K562 (cell line): ENCODE measurements at regions not wholly inside any gene's neighbourhood (a gene's known extent, or its start where the extent isn't known, plus 50 kb on each side); places are given as distances from the start of the nearest gene placed in this dataset.

Experiments
- ATAC-seq: fragments of 200-7000 bp; cut with Tn5 transposase; 3 replicates; pipeline ENCODE4 v1.9.1; 2020; ENCODE audit warnings: moderate library complexity
- BruUV-seq: library from RNA; stranded (reverse); fragments of 400-500 nt; replicated peaks from 2 replicates; lab custom pipeline; 2021; lab: Mats Ljungman, UMichigan
- CTCF ChIA-PET: fragments of 300-600 bp; formaldehyde crosslinking; extraction: SDS; loops from one replicate; lab custom pipeline; 2021; ENCODE audit warnings: low intra/inter-chr PET ratio; lab: Yijun Ruan, JAX
- POLR2A ChIA-PET: fragments of 300-600, 350-650 bp; sonication (Branson Sonifier 250); formaldehyde crosslinking; extraction: SDS; loops from one replicate; lab custom pipeline; 2021; ENCODE audit warnings: antibody characterized with exemption, inconsistent platforms; lab: Yijun Ruan, JAX
- DNase-seq, 4 experiments: peaks; one replicate each; pipeline versions ENCODE4 v3.0.0 to v3.0.0-alpha.2; 2011 to 2018; ENCODE audit warnings: low spot score in 3 of 4, mixed read lengths in 3 of 4; ENCODE audit errors: extremely low read depth in 1 of 4
- FAIRE-seq: peaks from 2 replicates; lab custom pipeline; 2011; peaks lifted over from hg19 to GRCh38; lab: Jason Lieb, UNC
- H2AFZ ChIP-seq: 2 replicates; pipeline ENCODE4 v1.6.0; 2011; ENCODE audit warnings: low read depth, low read length, control low read depth, inconsistent platforms
- H3K27ac ChIP-seq: fragments of 200-600 bp; 3 replicates; pipeline ENCODE4 v1.8.0; 2011; ENCODE audit warnings: low read depth, mild to moderate bottlenecking, control low read depth, inconsistent platforms, low read length, moderate library complexity, mixed read lengths; ENCODE audit errors: extremely low read depth
- H3K27me3 ChIP-seq, 2 experiments: fragments of 300-600 bp in 1 of 2; 2 replicates in 1 of 2; 3 replicates in 1 of 2; pipeline versions ENCODE4 v1.6.0 to v1.8.0; 2011; ENCODE audit warnings: inconsistent platforms in 2 of 2, low read length in 2 of 2, mild to moderate bottlenecking in 1 of 2, mixed read lengths in 1 of 2, moderate library complexity in 1 of 2; ENCODE audit not compliant: control insufficient read depth in 2 of 2, insufficient read depth in 2 of 2
- H3K36me3 ChIP-seq: fragments of 300-600 bp; 3 replicates; pipeline ENCODE4 v1.8.0; 2011; ENCODE audit warnings: mild to moderate bottlenecking, low read length, inconsistent platforms; ENCODE audit not compliant: control insufficient read depth, insufficient read depth
- H3K4me1 ChIP-seq, 2 experiments: fragments of 200-600 bp in 1 of 2; replicated peaks in 1 of 2; 2 replicates in 1 of 2; 3 replicates in 1 of 2; pipeline versions ENCODE4 v1.5.1 to v1.8.0; 2011; ENCODE audit warnings: inconsistent platforms in 2 of 2, low read length in 2 of 2, mild to moderate bottlenecking in 1 of 2, mixed read lengths in 1 of 2, moderate library complexity in 1 of 2; ENCODE audit not compliant: control insufficient read depth in 2 of 2, insufficient read depth in 2 of 2
- H3K4me2 ChIP-seq: 2 replicates; pipeline ENCODE4 v1.6.1; 2011; ENCODE audit warnings: low read length, control low read depth, inconsistent platforms, mixed read lengths; ENCODE audit not compliant: insufficient read depth
- H3K4me3 ChIP-seq: fragments of 200-600 bp; sonication (generic), shearing (Covaris generic); 2 replicates; pipeline ENCODE4 v1.5.1; 2016; ENCODE audit warnings: control low read depth, inconsistent platforms
- H3K79me2 ChIP-seq: fragments of 200-600 bp; 3 replicates; pipeline ENCODE4 v1.8.0; 2011; ENCODE audit warnings: low read length, inconsistent platforms; ENCODE audit not compliant: control insufficient read depth, insufficient read depth
- H3K9ac ChIP-seq, 2 experiments: 2 replicates each; pipeline versions ENCODE4 v1.6.0 to v1.6.1; 2011; ENCODE audit warnings: low read depth in 2 of 2, low read length in 2 of 2, control low read depth in 1 of 2, inconsistent platforms in 1 of 2, mild to moderate bottlenecking in 1 of 2, mixed read lengths in 1 of 2; ENCODE audit not compliant: insufficient read depth in 1 of 2
- H3K9me1 ChIP-seq: one replicate; pipeline ENCODE4 v1.6.0; 2011; ENCODE audit warnings: inconsistent platforms, mild to moderate bottlenecking, low read length, moderate library complexity; ENCODE audit not compliant: control insufficient read depth, insufficient read depth
- H3K9me3 ChIP-seq: replicated peaks from 2 replicates; pipeline ENCODE4 v1.5.1; 2011; ENCODE audit warnings: low read depth, low read length, inconsistent platforms; ENCODE audit not compliant: control insufficient read depth, insufficient read depth
- H4K20me1 ChIP-seq: replicated peaks from 2 replicates; pipeline ENCODE4 v1.6.1; 2011; ENCODE audit warnings: low read length, inconsistent platforms, mixed read lengths; ENCODE audit not compliant: control insufficient read depth, insufficient read depth
- BACH1 ChIP-seq: fragments of 200-800 bp; sonication (Bioruptor generic); IDR thresholded peaks from 2 replicates; pipeline ENCODE4 v1.6.1; 2016; ENCODE audit warnings: missing genetic modification characterization, missing compliant biosample characterization
- CBX8 ChIP-seq: fragments of 200-600 bp; sonication (generic); IDR thresholded peaks from 2 replicates; pipeline ENCODE4 v1.6.1; 2012; ENCODE audit warnings: borderline replicate concordance, mixed run types, low read depth, mild to moderate bottlenecking, moderate library complexity, mixed read lengths, low read length, control low read depth, inconsistent platforms; ENCODE audit not compliant: poor library complexity, severe bottlenecking; ENCODE audit errors: extremely low read depth
- CEBPG ChIP-seq, 3 experiments: fragments of 200-800 bp in 1 of 3; sonication (Bioruptor generic) in 1 of 3; sonication (generic) in 1 of 3; formaldehyde crosslinking in 1 of 3; IDR thresholded peaks in 2 of 3; conservative IDR thresholded peaks in 1 of 3; 2 replicates each; pipeline versions ENCODE4 v1.6.1 to v1.8.0; 2016 to 2022; ENCODE audit warnings: missing compliant biosample characterization in 2 of 3, missing genetic modification characterization in 2 of 3, mild to moderate bottlenecking in 1 of 3, missing genetic modification reagents in 1 of 3
- EZH2 ChIP-seq: IDR thresholded peaks from 2 replicates; pipeline ENCODE4 v1.6.1; 2012; ENCODE audit warnings: low read depth, mild to moderate bottlenecking, inconsistent platforms, low read length, borderline replicate concordance
- FOXJ3 ChIP-seq: sonication (generic); formaldehyde crosslinking; IDR thresholded peaks from 2 replicates; pipeline ENCODE4 v1.4.0; 2020; ENCODE audit warnings: mild to moderate bottlenecking, missing genetic modification reagents
- MAFK ChIP-seq: IDR thresholded peaks from 2 replicates; pipeline ENCODE4 v1.6.1; 2011; ENCODE audit warnings: low read length, improper control_type of control experiment
- MTF1 ChIP-seq: fragments of 250-450 bp; sonication (Bioruptor Pico); IDR thresholded peaks from 2 replicates; pipeline ENCODE4 v1.9.0; 2021; ENCODE audit warnings: moderate library complexity, mild to moderate bottlenecking, inconsistent platforms, borderline replicate concordance
- NFE2 ChIP-seq: IDR thresholded peaks from 2 replicates; pipeline ENCODE4 v1.6.1; 2014; ENCODE audit warnings: antibody characterized with exemption, low read depth
- SMARCA5 ChIP-seq: fragments of 450-650 bp; IDR thresholded peaks from 2 replicates; pipeline ENCODE4 v1.6.1; 2016
- SMARCE1 ChIP-seq: fragments of 450-650 bp; IDR thresholded peaks from 2 replicates; pipeline ENCODE4 v1.7.1; 2016; ENCODE audit warnings: mild to moderate bottlenecking
- TCFL5 ChIP-seq: fragments of 250-450 bp; sonication (Bioruptor Pico); conservative IDR thresholded peaks from 2 replicates; pipeline ENCODE4 v1.6.1; 2021; ENCODE audit warnings: mild to moderate bottlenecking, moderate library complexity, matching md5 sums
- ZNF239 ChIP-seq: fragments of 250-450 bp; sonication (Bioruptor Pico); IDR thresholded peaks from 2 replicates; pipeline ENCODE4 v1.4.0; 2020; ENCODE audit warnings: mild to moderate bottlenecking
- WGBS: fragments of 100-300 bp; shearing (Covaris generic); methylation state at CpG from one replicate; pipeline ENCODE4 v1.1.6; 2016; ENCODE audit warnings: low coverage, mixed read lengths; ENCODE audit not compliant: insufficient coverage; ENCODE audit errors: missing lambda C conversion rate; 5-methylcytosine and 5-hydroxymethylcytosine counted together
- in situ Hi-C: fragments of 300-500 bp; cut with MboI; formaldehyde crosslinking; loops from 4 replicates; pipeline ENCODE4 v1.15.0; 2018; ENCODE audit warnings: inconsistent platforms, mixed read lengths
- intact Hi-C: fragments of 100-400 bp; cut with micrococcal nuclease; formaldehyde crosslinking; loops from 2 replicates; pipeline ENCODE4 v1.14.2; 2022
- TF ChIP-seq, protein P1 (sequence below): sonication (generic); formaldehyde crosslinking; IDR thresholded peaks from 2 replicates; pipeline ENCODE4 v1.8.0; 2023; ENCODE audit warnings: mild to moderate bottlenecking, missing genetic modification reagents
- TF ChIP-seq, protein P2 (sequence below): sonication (generic); formaldehyde crosslinking; IDR thresholded peaks from 2 replicates; pipeline ENCODE4 v1.8.1; 2022; ENCODE audit warnings: missing genetic modification reagents
- TF ChIP-seq, protein P3 (sequence below): fragments of 150-350 bp; conservative IDR thresholded peaks from 2 replicates; pipeline ENCODE4 v1.6.1; 2014; ENCODE audit warnings: low read length

DNA sequence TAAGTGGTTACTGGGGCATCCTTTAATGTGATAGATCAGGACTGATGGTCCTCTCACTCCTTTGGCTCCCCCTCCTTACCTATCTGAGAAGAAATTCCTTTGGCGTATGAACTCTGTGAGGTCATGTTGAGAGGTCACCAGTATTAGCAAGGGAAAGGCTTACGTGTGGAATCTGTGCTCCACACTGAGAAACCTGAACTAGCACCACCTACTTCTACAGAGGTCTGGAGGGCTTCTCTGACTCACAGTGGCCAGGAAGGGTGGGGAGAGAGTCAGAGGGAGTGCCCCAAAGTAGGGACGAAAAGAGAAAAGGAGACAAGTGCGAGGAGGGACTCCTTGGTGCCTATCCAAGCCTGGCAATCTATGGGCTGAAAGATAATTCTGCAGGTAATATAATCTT lies 348.6 kb downstream of the TNS1 start:
- Histone ChIP-seq H3K4me3 (no peak overlapping the region), H3K4me2 (no peak overlapping the region), H4K20me1 (no peaks in the 10 kb centered on the region), H3K79me2 (no peaks in the 10 kb centered on the region), H3K27me3 (peaks cover 2 to 8% of the 10 kb centered on the region in 2 experiments; a peak in 4 of 5 replicates), H3K36me3 (no peaks in the 10 kb centered on the region), H3K9ac (no peak overlapping the region), H2AFZ (no peak overlapping the region), H3K4me1 (no peaks in the 10 kb centered on the region), H3K27ac (no peak overlapping the region), H3K9me1 (no peaks in the 10 kb centered on the region), H3K9me3 (no peaks in the 10 kb centered on the region)
- BruUV-seq, result no TSS peak
- no peak for FAIRE-seq
- DNase-seq, result no peak
- ChIA-PET POLR2A (no interaction called here), CTCF (no interaction called here)
- in situ Hi-C loops, result no loop called here
- WGBS, result 0% methylated on average over 4 of the region's 4 CpGs
- no peak for ATAC-seq
- TF ChIP-seq ZNF239 (CRISPR knock-in tag), result no peak
- TF ChIP-seq TCFL5 (CRISPR knock-in tag), result no peak
- TF ChIP-seq, protein P1, sequence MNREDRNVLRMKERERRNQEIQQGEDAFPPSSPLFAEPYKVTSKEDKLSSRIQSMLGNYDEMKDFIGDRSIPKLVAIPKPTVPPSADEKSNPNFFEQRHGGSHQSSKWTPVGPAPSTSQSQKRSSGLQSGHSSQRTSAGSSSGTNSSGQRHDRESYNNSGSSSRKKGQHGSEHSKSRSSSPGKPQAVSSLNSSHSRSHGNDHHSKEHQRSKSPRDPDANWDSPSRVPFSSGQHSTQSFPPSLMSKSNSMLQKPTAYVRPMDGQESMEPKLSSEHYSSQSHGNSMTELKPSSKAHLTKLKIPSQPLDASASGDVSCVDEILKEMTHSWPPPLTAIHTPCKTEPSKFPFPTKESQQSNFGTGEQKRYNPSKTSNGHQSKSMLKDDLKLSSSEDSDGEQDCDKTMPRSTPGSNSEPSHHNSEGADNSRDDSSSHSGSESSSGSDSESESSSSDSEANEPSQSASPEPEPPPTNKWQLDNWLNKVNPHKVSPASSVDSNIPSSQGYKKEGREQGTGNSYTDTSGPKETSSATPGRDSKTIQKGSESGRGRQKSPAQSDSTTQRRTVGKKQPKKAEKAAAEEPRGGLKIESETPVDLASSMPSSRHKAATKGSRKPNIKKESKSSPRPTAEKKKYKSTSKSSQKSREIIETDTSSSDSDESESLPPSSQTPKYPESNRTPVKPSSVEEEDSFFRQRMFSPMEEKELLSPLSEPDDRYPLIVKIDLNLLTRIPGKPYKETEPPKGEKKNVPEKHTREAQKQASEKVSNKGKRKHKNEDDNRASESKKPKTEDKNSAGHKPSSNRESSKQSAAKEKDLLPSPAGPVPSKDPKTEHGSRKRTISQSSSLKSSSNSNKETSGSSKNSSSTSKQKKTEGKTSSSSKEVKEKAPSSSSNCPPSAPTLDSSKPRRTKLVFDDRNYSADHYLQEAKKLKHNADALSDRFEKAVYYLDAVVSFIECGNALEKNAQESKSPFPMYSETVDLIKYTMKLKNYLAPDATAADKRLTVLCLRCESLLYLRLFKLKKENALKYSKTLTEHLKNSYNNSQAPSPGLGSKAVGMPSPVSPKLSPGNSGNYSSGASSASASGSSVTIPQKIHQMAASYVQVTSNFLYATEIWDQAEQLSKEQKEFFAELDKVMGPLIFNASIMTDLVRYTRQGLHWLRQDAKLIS (CRISPR knock-in tag), result no peak
- no peak for TF ChIP-seq CBX8
- TF ChIP-seq FOXJ3, result no peak
- no peak for TF ChIP-seq CEBPG (CRISPR knock-in tag; IDR thresholded peaks at IDR 0.05)
- no peak for TF ChIP-seq CEBPG (tag; conservative IDR thresholded peaks at IDR 0.05 in 1 of 2, IDR thresholded peaks at IDR 0.05 in 1 of 2)
- TF ChIP-seq MTF1 (CRISPR knock-in tag), result no peak
- no peak for TF ChIP-seq SMARCA5
- TF ChIP-seq, protein P2, sequence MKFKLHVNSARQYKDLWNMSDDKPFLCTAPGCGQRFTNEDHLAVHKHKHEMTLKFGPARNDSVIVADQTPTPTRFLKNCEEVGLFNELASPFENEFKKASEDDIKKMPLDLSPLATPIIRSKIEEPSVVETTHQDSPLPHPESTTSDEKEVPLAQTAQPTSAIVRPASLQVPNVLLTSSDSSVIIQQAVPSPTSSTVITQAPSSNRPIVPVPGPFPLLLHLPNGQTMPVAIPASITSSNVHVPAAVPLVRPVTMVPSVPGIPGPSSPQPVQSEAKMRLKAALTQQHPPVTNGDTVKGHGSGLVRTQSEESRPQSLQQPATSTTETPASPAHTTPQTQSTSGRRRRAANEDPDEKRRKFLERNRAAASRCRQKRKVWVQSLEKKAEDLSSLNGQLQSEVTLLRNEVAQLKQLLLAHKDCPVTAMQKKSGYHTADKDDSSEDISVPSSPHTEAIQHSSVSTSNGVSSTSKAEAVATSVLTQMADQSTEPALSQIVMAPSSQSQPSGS, result no peak
- TF ChIP-seq EZH2, result no peak
- TF ChIP-seq SMARCE1, result no peak
- no peak for TF ChIP-seq NFE2
- TF ChIP-seq, protein P3, sequence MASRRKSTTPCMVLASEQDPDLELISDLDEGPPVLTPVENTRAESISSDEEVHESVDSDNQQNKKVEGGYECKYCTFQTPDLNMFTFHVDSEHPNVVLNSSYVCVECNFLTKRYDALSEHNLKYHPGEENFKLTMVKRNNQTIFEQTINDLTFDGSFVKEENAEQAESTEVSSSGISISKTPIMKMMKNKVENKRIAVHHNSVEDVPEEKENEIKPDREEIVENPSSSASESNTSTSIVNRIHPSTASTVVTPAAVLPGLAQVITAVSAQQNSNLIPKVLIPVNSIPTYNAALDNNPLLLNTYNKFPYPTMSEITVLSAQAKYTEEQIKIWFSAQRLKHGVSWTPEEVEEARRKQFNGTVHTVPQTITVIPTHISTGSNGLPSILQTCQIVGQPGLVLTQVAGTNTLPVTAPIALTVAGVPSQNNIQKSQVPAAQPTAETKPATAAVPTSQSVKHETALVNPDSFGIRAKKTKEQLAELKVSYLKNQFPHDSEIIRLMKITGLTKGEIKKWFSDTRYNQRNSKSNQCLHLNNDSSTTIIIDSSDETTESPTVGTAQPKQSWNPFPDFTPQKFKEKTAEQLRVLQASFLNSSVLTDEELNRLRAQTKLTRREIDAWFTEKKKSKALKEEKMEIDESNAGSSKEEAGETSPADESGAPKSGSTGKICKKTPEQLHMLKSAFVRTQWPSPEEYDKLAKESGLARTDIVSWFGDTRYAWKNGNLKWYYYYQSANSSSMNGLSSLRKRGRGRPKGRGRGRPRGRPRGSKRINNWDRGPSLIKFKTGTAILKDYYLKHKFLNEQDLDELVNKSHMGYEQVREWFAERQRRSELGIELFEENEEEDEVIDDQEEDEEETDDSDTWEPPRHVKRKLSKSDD, result no peak
- no peak for TF ChIP-seq MAFK
- TF ChIP-seq BACH1 (tag), result no peak
- intact Hi-C loops, result loop anchor here (5.0 to 10.0 kb wide), 2 partner anchors 58 to 101 kb away; no protein-coding TSS in a partner anchor
